Kidney epithelial cell (primary cell): ENCODE measurements at regions not wholly inside any gene's neighbourhood (a gene's known extent, or its start where the extent isn't known, plus 50 kb on each side); places are given as distances from the start of the nearest gene placed in this dataset.
A peak's percentile ranks its signal among the peaks of the same experiment; 100 is the strongest.
"Not testable (repeated sequence)": the region's sequence is repeated elsewhere in the genome, so short reads cannot be mapped to it uniquely, and the experiment has no call there.

Experiments
- DNase-seq: peaks from one replicate; pipeline ENCODE4 v3.0.0-alpha.2; 2010; ENCODE audit warnings: low read depth
- H3K27me3 ChIP-seq: 2 replicates; pipeline ENCODE4 v1.6.0; 2011; ENCODE audit warnings: low read length; ENCODE audit not compliant: control insufficient read depth, insufficient read depth
- H3K36me3 ChIP-seq: 2 replicates; pipeline ENCODE4 v1.5.1; 2011; ENCODE audit warnings: low read length; ENCODE audit not compliant: control insufficient read depth, insufficient read depth
- H3K4me3 ChIP-seq: 2 replicates; pipeline ENCODE4 v1.5.1; 2011; ENCODE audit warnings: low read depth, mild to moderate bottlenecking, control low read depth, low read length
- CTCF ChIP-seq: IDR thresholded peaks from 2 replicates; pipeline ENCODE4 v1.5.1; 2011; ENCODE audit warnings: mild to moderate bottlenecking, moderate library complexity, low read length, control low read depth, inconsistent platforms; ENCODE audit not compliant: insufficient read depth, poor library complexity, severe bottlenecking

GRCh38 chr6:27854421-27854820 is 57.8 kb downstream of the OR2B2 start:
- no peaks in the 10 kb centered on the region for H3K27me3 ChIP-seq
- no peak for TF ChIP-seq CTCF
- no peak for DNase-seq
- H3K4me3 ChIP-seq = no peak overlapping the region
- no peaks in the 10 kb centered on the region for H3K36me3 ChIP-seq

GRCh38 chr6:27851440-27851839 is 60.8 kb downstream of the OR2B2 start:
- no peak for TF ChIP-seq CTCF
- DNase-seq = no peak

GRCh38 chr6:27849001-27849400 is 63.2 kb downstream of the OR2B2 start:
- H3K36me3 ChIP-seq, DNase-seq, H3K27me3 ChIP-seq, H3K4me3 ChIP-seq: not testable (repeated sequence)

More at GRCh38 chr6:27851440-27851839, 60.8 kb downstream of the OR2B2 start:
- Histone ChIP-seq H3K4me3 (no peak overlapping the region), H3K36me3 (no peaks in the 10 kb centered on the region), H3K27me3 (no peaks in the 10 kb centered on the region)

GRCh38 chr6:27847706-27848105 is 64.5 kb downstream of the OR2B2 start:
- no peak for DNase-seq
- no peak for TF ChIP-seq CTCF
- Histone ChIP-seq H3K4me3 (no peak overlapping the region), H3K27me3 (no peaks in the 10 kb centered on the region), H3K36me3 (no peaks in the 10 kb centered on the region)

- no peak for DNase-seq
- Histone ChIP-seq H3K27me3 (no peaks in the 10 kb centered on the region), H3K36me3 (no peaks in the 10 kb centered on the region), H3K4me3 (no peak overlapping the region)
- no peak for TF ChIP-seq CTCF
Measured at GRCh38 chr6:27840572-27840971, 71.6 kb downstream of the OR2B2 start.

DNA sequence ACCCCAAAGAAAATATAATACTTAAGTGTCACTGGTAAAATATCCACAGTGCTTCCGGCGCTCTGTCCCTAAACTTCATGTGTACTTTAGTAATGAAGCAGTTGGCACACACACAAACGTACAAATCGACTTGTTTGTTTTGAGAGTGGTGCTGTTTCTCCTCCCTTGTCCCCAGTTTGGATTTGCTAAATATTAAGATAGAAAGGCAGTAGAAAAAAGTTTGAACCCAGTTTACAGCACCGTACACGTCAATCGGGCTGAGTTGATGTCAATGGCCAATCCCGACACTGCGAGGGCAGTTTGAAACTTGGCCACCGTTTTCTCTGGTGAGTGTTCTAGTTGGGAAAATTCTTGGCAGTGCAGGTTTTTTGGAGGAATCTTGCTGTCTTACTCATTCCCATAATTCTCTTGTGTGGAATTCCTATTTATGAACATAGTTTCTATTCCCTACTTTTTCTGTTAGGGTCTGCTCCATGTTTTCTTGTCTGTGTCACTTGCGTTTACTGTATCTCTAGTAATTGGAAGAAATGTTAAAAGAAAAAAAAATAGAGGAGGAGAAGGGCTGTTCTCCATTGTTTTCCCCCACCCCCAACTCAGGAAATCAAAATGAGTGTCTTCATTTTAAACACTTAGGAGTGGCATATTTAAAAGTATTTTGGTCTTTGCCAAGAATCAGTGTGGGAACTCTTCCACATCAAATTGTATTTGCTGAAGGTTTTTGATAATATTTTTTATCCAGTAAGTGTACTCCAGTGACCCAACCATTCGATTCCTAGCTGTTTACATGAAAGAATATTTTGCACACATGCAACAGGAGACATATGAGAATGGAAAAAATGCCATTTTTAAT is 72.3 kb downstream of the OR2B2 start:
- DNase-seq = no peak
- H3K4me3 ChIP-seq = peak overlapping the region; percentile 56
- no peaks in the 10 kb centered on the region for H3K36me3 ChIP-seq
- no peak for TF ChIP-seq CTCF
- no peaks in the 10 kb centered on the region for H3K27me3 ChIP-seq
